ACHN (cell line): ENCODE measurements at regions not wholly inside any gene's neighbourhood (a gene's known extent, or its start where the extent isn't known, plus 50 kb on each side); places are given as distances from the start of the nearest gene placed in this dataset.
"Not testable (repeated sequence)": the region's sequence is repeated elsewhere in the genome, so short reads cannot be mapped to it uniquely, and the experiment has no call there.

ENCODE experiments used
- DNase-seq: peaks from one replicate; pipeline ENCODE4 v3.0.0-alpha.2; 2015
- in situ Hi-C: cut with HindIII; loops from 2 replicates; pipeline ENCODE4 v1.10.0; 2017; ENCODE audit warnings: low sequenced_read_pairs, low pct_ligation_motif_present, low pct_unique_long_range_greater_than_20kb

- no peak for DNase-seq
- in situ Hi-C loops: no loop called here
These were observed 81.4 kb downstream of the ACAA2 start for GRCh38 chr18:49731860-49732311.

- in situ Hi-C loops: no loop called here
- DNase-seq: no peak
These were observed 81.9 kb downstream of the ACAA2 start for GRCh38 chr18:49731421-49731841.

- in situ Hi-C loops: no loop called here
- no peak for DNase-seq
These were observed 82.4 kb downstream of the ACAA2 start for GRCh38 chr18:49730951-49731391.

GRCh38 chr18:49728542-49728941 lies 84.8 kb downstream of the ACAA2 start:
- in situ Hi-C loops: no loop called here
- peak; percentile 45 for DNase-seq

- in situ Hi-C loops: no loop called here
These were observed 85.5 kb downstream of the ACAA2 start for GRCh38 chr18:49727816-49728215.

GRCh38 chr18:49726675-49726963 lies 86.7 kb downstream of the ACAA2 start:
- DNase-seq: no peak
- in situ Hi-C loops: no loop called here

More at GRCh38 chr18:49727816-49728215, 85.5 kb downstream of the ACAA2 start:
- DNase-seq: no peak

GRCh38 chr18:49725809-49726674 lies 87.3 kb downstream of the ACAA2 start:
- in situ Hi-C loops: no loop called here
- peak; percentile 19 for DNase-seq

- no peak for DNase-seq
- in situ Hi-C loops: no loop called here
These were observed 89.6 kb downstream of the ACAA2 start for GRCh38 chr18:49723648-49724180.

GRCh38 chr18:49722477-49722876 lies 90.9 kb downstream of the ACAA2 start:
- DNase-seq: no peak
- in situ Hi-C loops: no loop called here

GRCh38 chr18:49721981-49722380 lies 91.4 kb downstream of the ACAA2 start:
- in situ Hi-C loops: no loop called here
- no peak for DNase-seq

- in situ Hi-C loops: not testable (repeated sequence)
These were observed 92.4 kb downstream of the ACAA2 start for GRCh38 chr18:49720944-49721343.

GRCh38 chr18:49717617-49718016 lies 95.7 kb downstream of the ACAA2 start:
- DNase-seq: no peak
- in situ Hi-C loops: no loop called here

More at GRCh38 chr18:49720944-49721343, 92.4 kb downstream of the ACAA2 start:
- DNase-seq: not testable (repeated sequence)

GRCh38 chr18:49716035-49716434 lies 97.3 kb downstream of the ACAA2 start:
- in situ Hi-C loops: no loop called here
- DNase-seq: no peak

- in situ Hi-C loops: no loop called here
- DNase-seq: no peak
These were observed 104.0 kb downstream of the ACAA2 start for GRCh38 chr18:49709347-49709690.

- DNase-seq: no peak
- in situ Hi-C loops: no loop called here
These were observed 104.5 kb downstream of the ACAA2 start for GRCh38 chr18:49708662-49709346.

GRCh38 chr18:49707599-49707998 lies 105.7 kb downstream of the ACAA2 start:
- no peak for DNase-seq
- in situ Hi-C loops: no loop called here

GRCh38 chr18:49704334-49704733 lies 109.0 kb downstream of the ACAA2 start:
- DNase-seq: no peak
- in situ Hi-C loops: no loop called here

GRCh38 chr18:49701190-49701589 lies 112.1 kb downstream of the ACAA2 start:
- DNase-seq: no peak
- in situ Hi-C loops: no loop called here

- DNase-seq: no peak
- in situ Hi-C loops: no loop called here
These were observed 114.0 kb downstream of the ACAA2 start for GRCh38 chr18:49699303-49699702.
